ENCODE measurements at regions not wholly inside any gene's neighbourhood (a gene's known extent, or its start where the extent isn't known, plus 50 kb on each side); places are given as distances from the start of the nearest gene placed in this dataset.
"Not testable (repeated sequence)": the region's sequence is repeated elsewhere in the genome, so short reads cannot be mapped to it uniquely, and the experiment has no call there.

- DNase-seq (ENCODE audit: extremely low spot score), result no peak
- TF ChIP-seq FOXA1 (IDR thresholded peaks at IDR 0.05) (no peak), L3MBTL2 (conservative IDR thresholded peaks at IDR 0.05) (no peak), HDGF (IDR thresholded peaks at IDR 0.05; ENCODE audit: borderline replicate concordance) (no peak), FOXM1 (IDR thresholded peaks at IDR 0.05; ENCODE audit: borderline replicate concordance) (no peak), CTBP1 (IDR thresholded peaks at IDR 0.05; ENCODE audit: borderline replicate concordance) (no peak), TARDBP (IDR thresholded peaks at IDR 0.05) (no peak), SP1 (IDR thresholded peaks at IDR 0.05) (no peak), FOXK2 (IDR thresholded peaks at IDR 0.05) (no peak), BHLHE40 (IDR thresholded peaks at IDR 0.05; ENCODE audit: borderline replicate concordance) (no peak), LEF1 (IDR thresholded peaks at IDR 0.05; ENCODE audit: borderline replicate concordance) (no peak), ARNT (IDR thresholded peaks at IDR 0.05) (no peak), ELF4 (IDR thresholded peaks at IDR 0.05) (no peak), PKNOX1 (IDR thresholded peaks at IDR 0.05) (no peak), SUZ12 (IDR thresholded peaks at IDR 0.05) (no peak), NFRKB (IDR thresholded peaks at IDR 0.05) (no peak), ZNF384 (IDR thresholded peaks at IDR 0.05) (no peak)
- ChIA-PET POLR2A (interaction anchor here (0.9 kb wide), 1 partner anchor 243 kb away, joined by 3 read pairs; no protein-coding TSS in a partner anchor), CTCF (interaction anchor here (1.0 to 1.5 kb wide), 3 partner anchors 19 to 1016 kb away, joined by 3 read pairs; partner anchors contain the start of gene HTR1E)
Measured at GRCh38 chr6:85920782-85921181, 278.1 kb upstream of the SYNCRIP start.

GRCh38 chr6:85917522-85917921 lies 274.8 kb upstream of the SYNCRIP start:
- CTCF ChIA-PET, result no interaction called here
- TF ChIP-seq CTBP1 (IDR thresholded peaks at IDR 0.05; ENCODE audit: borderline replicate concordance), result no peak
- TF ChIP-seq HDGF (IDR thresholded peaks at IDR 0.05; ENCODE audit: borderline replicate concordance), result no peak
- TF ChIP-seq L3MBTL2 (conservative IDR thresholded peaks at IDR 0.05), result no peak
- TF ChIP-seq ARNT (IDR thresholded peaks at IDR 0.05), result no peak
- TF ChIP-seq NFRKB (IDR thresholded peaks at IDR 0.05), result no peak
- POLR2A ChIA-PET, result no interaction called here
- DNase-seq (ENCODE audit: extremely low spot score), result no peak

- DNase-seq (ENCODE audit: extremely low spot score), result no peak
- ChIA-PET CTCF (no interaction called here), POLR2A (no interaction called here)
- TF ChIP-seq ELF4 (IDR thresholded peaks at IDR 0.05) (no peak), FOXK2 (IDR thresholded peaks at IDR 0.05) (no peak), FOXM1 (IDR thresholded peaks at IDR 0.05; ENCODE audit: borderline replicate concordance) (no peak), TARDBP (IDR thresholded peaks at IDR 0.05) (no peak), NFRKB (IDR thresholded peaks at IDR 0.05) (no peak), LEF1 (IDR thresholded peaks at IDR 0.05; ENCODE audit: borderline replicate concordance) (no peak), SUZ12 (IDR thresholded peaks at IDR 0.05) (no peak), ARNT (IDR thresholded peaks at IDR 0.05) (no peak), HDGF (IDR thresholded peaks at IDR 0.05; ENCODE audit: borderline replicate concordance) (no peak), BHLHE40 (IDR thresholded peaks at IDR 0.05; ENCODE audit: borderline replicate concordance) (no peak), L3MBTL2 (conservative IDR thresholded peaks at IDR 0.05) (no peak), ZNF384 (IDR thresholded peaks at IDR 0.05) (no peak), CTBP1 (IDR thresholded peaks at IDR 0.05; ENCODE audit: borderline replicate concordance) (no peak), SP1 (IDR thresholded peaks at IDR 0.05) (no peak), PKNOX1 (IDR thresholded peaks at IDR 0.05) (no peak)
Measured at GRCh38 chr6:85913001-85913400, 270.3 kb upstream of the SYNCRIP start.

DNA sequence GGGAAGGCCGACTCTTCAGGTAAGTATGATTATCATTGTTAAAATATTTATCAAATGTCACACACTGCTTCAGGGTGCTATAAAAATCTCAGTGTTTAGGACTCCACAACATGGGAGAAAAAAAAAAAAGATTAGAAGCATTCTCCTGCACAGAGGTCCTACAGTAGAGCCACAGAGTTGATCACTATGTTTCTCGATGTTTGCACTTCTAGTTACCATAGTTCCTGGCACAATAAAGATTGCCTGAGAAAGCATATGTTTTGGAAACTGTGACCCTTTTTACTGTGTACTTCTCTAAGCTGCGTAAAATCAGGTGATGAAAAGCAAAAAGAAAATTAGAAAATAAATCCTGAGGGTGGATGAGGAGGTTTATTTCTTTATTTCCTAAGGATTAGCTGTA lies 269.9 kb upstream of the SYNCRIP start:
- POLR2A ChIA-PET, result no interaction called here
- CTCF ChIA-PET, result no interaction called here
- DNase-seq (ENCODE audit: extremely low spot score), result no peak
- no peak for TF ChIP-seq ZNF384 (IDR thresholded peaks at IDR 0.05)
- TF ChIP-seq FOXA1 (IDR thresholded peaks at IDR 0.05), result no peak
- TF ChIP-seq BHLHE40 (IDR thresholded peaks at IDR 0.05; ENCODE audit: borderline replicate concordance), result no peak
- no peak for TF ChIP-seq L3MBTL2 (conservative IDR thresholded peaks at IDR 0.05)
- TF ChIP-seq SP1 (IDR thresholded peaks at IDR 0.05), result no peak
- TF ChIP-seq ELF4 (IDR thresholded peaks at IDR 0.05), result no peak
- no peak for TF ChIP-seq TARDBP (IDR thresholded peaks at IDR 0.05)
- no peak for TF ChIP-seq HDGF (IDR thresholded peaks at IDR 0.05; ENCODE audit: borderline replicate concordance)
- TF ChIP-seq FOXK2 (IDR thresholded peaks at IDR 0.05), result no peak
- no peak for TF ChIP-seq PKNOX1 (IDR thresholded peaks at IDR 0.05)
- TF ChIP-seq NFRKB (IDR thresholded peaks at IDR 0.05), result no peak
- TF ChIP-seq ARNT (IDR thresholded peaks at IDR 0.05), result no peak
- TF ChIP-seq CTBP1 (IDR thresholded peaks at IDR 0.05; ENCODE audit: borderline replicate concordance), result no peak
- no peak for TF ChIP-seq LEF1 (IDR thresholded peaks at IDR 0.05; ENCODE audit: borderline replicate concordance)
- no peak for TF ChIP-seq FOXM1 (IDR thresholded peaks at IDR 0.05; ENCODE audit: borderline replicate concordance)
- TF ChIP-seq SUZ12 (IDR thresholded peaks at IDR 0.05), result no peak

- no peak for TF ChIP-seq L3MBTL2 (conservative IDR thresholded peaks at IDR 0.05)
- no peak for TF ChIP-seq FOXK2 (IDR thresholded peaks at IDR 0.05)
- no peak for TF ChIP-seq NFRKB (IDR thresholded peaks at IDR 0.05)
- no peak for TF ChIP-seq ZNF384 (IDR thresholded peaks at IDR 0.05)
- no peak for TF ChIP-seq FOXA1 (IDR thresholded peaks at IDR 0.05)
- no peak for TF ChIP-seq FOXM1 (IDR thresholded peaks at IDR 0.05; ENCODE audit: borderline replicate concordance)
- DNase-seq (ENCODE audit: extremely low spot score), result no peak
- ChIA-PET CTCF (no interaction called here), POLR2A (no interaction called here)
Measured at GRCh38 chr6:85911067-85911466, 268.4 kb upstream of the SYNCRIP start.

GRCh38 chr6:85908120-85908519 lies 265.4 kb upstream of the SYNCRIP start:
- POLR2A ChIA-PET; CTCF ChIA-PET; DNase-seq (ENCODE audit: extremely low spot score): not testable (repeated sequence)

GRCh38 chr6:85892346-85892745 lies 249.7 kb upstream of the SYNCRIP start:
- ChIA-PET POLR2A (no interaction called here), CTCF (no interaction called here)
- DNase-seq (ENCODE audit: extremely low spot score), result no peak
- TF ChIP-seq ARNT (IDR thresholded peaks at IDR 0.05) (no peak), TARDBP (IDR thresholded peaks at IDR 0.05) (no peak), CTBP1 (IDR thresholded peaks at IDR 0.05; ENCODE audit: borderline replicate concordance) (no peak), FOXK2 (IDR thresholded peaks at IDR 0.05) (no peak), FOXA1 (IDR thresholded peaks at IDR 0.05) (no peak), ZNF384 (IDR thresholded peaks at IDR 0.05) (no peak), SP1 (IDR thresholded peaks at IDR 0.05) (no peak), NFRKB (IDR thresholded peaks at IDR 0.05) (no peak), ELF4 (IDR thresholded peaks at IDR 0.05) (no peak), SUZ12 (IDR thresholded peaks at IDR 0.05) (no peak)

All from HEK293T (cell line).